SK-N-SH treated with all-trans-retinoic acid at 6 μM for 48 hours (cell line): ENCODE measurements at regions not wholly inside any gene's neighbourhood (a gene's known extent, or its start where the extent isn't known, plus 50 kb on each side); places are given as distances from the start of the nearest gene placed in this dataset.

Experiments
- ARNTL ChIP-seq: fragments of 450-650 bp; formaldehyde crosslinking; IDR thresholded peaks from 2 replicates; pipeline ENCODE4 v1.5.0; 2020; ENCODE audit warnings: low read depth, mild to moderate bottlenecking, moderate library complexity, borderline replicate concordance
- BACH2 ChIP-seq: fragments of 250-450 bp; sonication (Bioruptor Pico); IDR thresholded peaks from 2 replicates; pipeline ENCODE4 v1.9.0; 2021; ENCODE audit warnings: mild to moderate bottlenecking, borderline replicate concordance
- CREB5 ChIP-seq: fragments of 250-450 bp; sonication (Bioruptor Pico); IDR thresholded peaks from 2 replicates; pipeline ENCODE4 v1.5.1; 2020; ENCODE audit warnings: low read depth, mild to moderate bottlenecking, moderate library complexity
- CSRNP3 ChIP-seq: fragments of 250-450 bp; sonication (Bioruptor Pico); IDR thresholded peaks from 2 replicates; pipeline ENCODE4 v1.5.1; 2021; ENCODE audit warnings: mild to moderate bottlenecking, moderate library complexity
- GLIS3 ChIP-seq: fragments of 250-450 bp; sonication (Bioruptor Pico); IDR thresholded peaks from 2 replicates; pipeline ENCODE4 v1.5.0; 2020; ENCODE audit warnings: mild to moderate bottlenecking, moderate library complexity
- ISL1 ChIP-seq: fragments of 250-450 bp; sonication (Bioruptor Pico); IDR thresholded peaks from 2 replicates; pipeline ENCODE4 v2.1.2; 2022; ENCODE audit warnings: mild to moderate bottlenecking, moderate library complexity
- PPARA ChIP-seq: fragments of 250-450 bp; sonication (Bioruptor Pico); IDR thresholded peaks from 2 replicates; pipeline ENCODE4 v1.5.0; 2020; ENCODE audit warnings: mild to moderate bottlenecking, borderline replicate concordance
- RARB ChIP-seq: fragments of 250-450 bp; sonication (Bioruptor Pico); IDR thresholded peaks from 2 replicates; pipeline ENCODE4 v1.8.0; 2021; ENCODE audit warnings: mild to moderate bottlenecking, moderate library complexity
- SNAI2 ChIP-seq: fragments of 250-450 bp; sonication (Bioruptor Pico); IDR thresholded peaks from 2 replicates; pipeline ENCODE4 v1.5.0; 2020; ENCODE audit warnings: mild to moderate bottlenecking, moderate library complexity
- TOX ChIP-seq: fragments of 250-450 bp; sonication (Bioruptor Pico); IDR thresholded peaks from 2 replicates; pipeline ENCODE4 v1.8.0; 2021; ENCODE audit warnings: mild to moderate bottlenecking, moderate library complexity, borderline replicate concordance
- ZFP3 ChIP-seq: fragments of 250-450 bp; sonication (Bioruptor Pico); IDR thresholded peaks from 2 replicates; pipeline ENCODE4 v1.5.0; 2020; ENCODE audit warnings: mild to moderate bottlenecking, moderate library complexity
- ZFP30 ChIP-seq: fragments of 450-650 bp; formaldehyde crosslinking; IDR thresholded peaks from 2 replicates; pipeline ENCODE4 v1.5.0; 2022; ENCODE audit warnings: mild to moderate bottlenecking, moderate library complexity

- TF ChIP-seq ARNTL (CRISPR knock-in tag) (no peak), SNAI2 (CRISPR knock-in tag) (no peak), ZFP3 (CRISPR knock-in tag) (no peak), CREB5 (CRISPR knock-in tag) (no peak), PPARA (CRISPR knock-in tag) (no peak), RARB (CRISPR knock-in tag) (no peak), CSRNP3 (CRISPR knock-in tag) (no peak), ZFP30 (no peak), GLIS3 (CRISPR knock-in tag) (no peak), BACH2 (no peak), TOX (no peak), ISL1 (CRISPR knock-in tag) (no peak)
Observed at GRCh38 chr20:39433466-39433865, 471.3 kb downstream of the DHX35 start.
